Progenitor cell of endocrine pancreas (in vitro differentiated cells): ENCODE measurements at regions not wholly inside any gene's neighbourhood (a gene's known extent, or its start where the extent isn't known, plus 50 kb on each side); places are given as distances from the start of the nearest gene placed in this dataset.
"Not testable (repeated sequence)": the region's sequence is repeated elsewhere in the genome, so short reads cannot be mapped to it uniquely, and the experiment has no call there.

ENCODE experiments used
- DNase-seq: peaks from one replicate; pipeline ENCODE4 v3.0.0; 2021; ENCODE audit warnings: low spot score; ENCODE audit not compliant: unreplicated experiment
- H3K27ac Mint-ChIP-seq: 2 replicates; pipeline ENCODE4 v1.8.0; 2021; ENCODE audit warnings: mild to moderate bottlenecking, moderate library complexity, mixed read lengths
- H3K27me3 Mint-ChIP-seq: 2 replicates; pipeline ENCODE4 v1.8.0; 2021; ENCODE audit warnings: mixed read lengths
- H3K36me3 Mint-ChIP-seq: 2 replicates; pipeline ENCODE4 v1.8.0; 2022; ENCODE audit warnings: mixed read lengths; ENCODE audit not compliant: insufficient read depth
- H3K4me1 Mint-ChIP-seq: 2 replicates; pipeline ENCODE4 v1.8.0; 2021; ENCODE audit warnings: low read depth, mixed read lengths
- H3K4me3 Mint-ChIP-seq: 2 replicates; pipeline ENCODE4 v1.8.0; 2021; ENCODE audit warnings: low read depth, mild to moderate bottlenecking, moderate library complexity, mixed read lengths
- H3K9me3 Mint-ChIP-seq: 2 replicates; pipeline ENCODE4 v1.8.0; 2021; ENCODE audit warnings: low read depth, mixed read lengths
- TF ChIP-seq, protein P1 (sequence below): fragments of 200-600 bp; sonication (generic); IDR thresholded peaks from one replicate; pipeline ENCODE4 v1.5.0; 2021; ENCODE audit warnings: antibody characterized with exemption, mild to moderate bottlenecking; ENCODE audit not compliant: unreplicated experiment

DNA sequence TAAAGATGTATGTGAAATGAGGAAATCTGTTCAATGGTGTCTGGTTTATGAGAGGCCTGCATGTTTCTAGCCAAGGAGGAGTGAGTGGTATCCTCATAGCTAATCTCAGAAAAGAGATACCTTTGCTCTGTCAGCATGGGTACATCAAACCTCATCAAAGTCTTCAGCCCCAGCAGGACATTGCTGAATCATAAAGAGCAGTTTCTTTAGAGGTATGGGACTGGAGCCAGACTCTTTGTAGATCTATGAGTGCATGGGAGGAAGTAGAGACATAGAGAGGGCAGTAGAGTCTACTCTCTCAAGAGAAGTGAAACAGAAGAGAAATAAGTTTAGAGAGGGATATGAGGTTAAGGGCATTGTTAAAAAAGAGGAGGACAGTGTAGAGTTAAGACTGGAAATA lies 1950.9 kb downstream of the ARAP2 start:
- Mint-ChIP-seq H3K4me3 (no peak overlapping the region), H3K4me1 (no peaks in the 10 kb centered on the region), H3K36me3 (no peaks in the 10 kb centered on the region), H3K27ac (no peak overlapping the region), H3K27me3 (no peaks in the 10 kb centered on the region), H3K9me3 (no peaks in the 10 kb centered on the region)
- TF ChIP-seq, protein P1, sequence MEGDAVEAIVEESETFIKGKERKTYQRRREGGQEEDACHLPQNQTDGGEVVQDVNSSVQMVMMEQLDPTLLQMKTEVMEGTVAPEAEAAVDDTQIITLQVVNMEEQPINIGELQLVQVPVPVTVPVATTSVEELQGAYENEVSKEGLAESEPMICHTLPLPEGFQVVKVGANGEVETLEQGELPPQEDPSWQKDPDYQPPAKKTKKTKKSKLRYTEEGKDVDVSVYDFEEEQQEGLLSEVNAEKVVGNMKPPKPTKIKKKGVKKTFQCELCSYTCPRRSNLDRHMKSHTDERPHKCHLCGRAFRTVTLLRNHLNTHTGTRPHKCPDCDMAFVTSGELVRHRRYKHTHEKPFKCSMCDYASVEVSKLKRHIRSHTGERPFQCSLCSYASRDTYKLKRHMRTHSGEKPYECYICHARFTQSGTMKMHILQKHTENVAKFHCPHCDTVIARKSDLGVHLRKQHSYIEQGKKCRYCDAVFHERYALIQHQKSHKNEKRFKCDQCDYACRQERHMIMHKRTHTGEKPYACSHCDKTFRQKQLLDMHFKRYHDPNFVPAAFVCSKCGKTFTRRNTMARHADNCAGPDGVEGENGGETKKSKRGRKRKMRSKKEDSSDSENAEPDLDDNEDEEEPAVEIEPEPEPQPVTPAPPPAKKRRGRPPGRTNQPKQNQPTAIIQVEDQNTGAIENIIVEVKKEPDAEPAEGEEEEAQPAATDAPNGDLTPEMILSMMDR, result no peak
- DNase-seq, result no peak

DNA sequence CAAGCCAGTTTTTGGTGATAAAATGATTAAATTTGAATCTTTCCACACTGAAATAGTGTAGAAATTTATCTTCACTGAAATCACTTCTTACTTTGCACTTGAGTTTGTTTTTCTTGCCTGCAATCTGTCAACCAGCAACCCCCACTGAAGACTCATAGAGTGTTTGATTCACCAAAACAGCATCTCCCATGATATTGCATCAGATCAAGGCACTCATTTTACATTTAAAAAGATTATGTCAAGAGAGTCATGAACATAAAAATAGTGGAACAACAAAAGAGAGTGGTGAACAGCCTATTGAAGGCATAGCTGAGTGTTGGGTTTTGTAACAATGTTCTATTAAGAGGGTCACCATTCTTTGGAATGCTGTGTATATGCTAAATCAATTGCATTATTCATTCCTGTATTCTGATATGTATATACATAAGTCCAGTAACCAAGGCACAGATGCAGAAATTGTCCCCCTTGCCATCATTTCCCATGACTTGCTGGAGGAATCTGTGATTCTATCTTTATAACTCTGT lies 1934.9 kb downstream of the ARAP2 start:
- Mint-ChIP-seq H3K36me3 (no peaks in the 10 kb centered on the region), H3K4me1 (no peaks in the 10 kb centered on the region), H3K9me3 (no peaks in the 10 kb centered on the region), H3K4me3 (no peak overlapping the region), H3K27ac (no peak overlapping the region), H3K27me3 (no peaks in the 10 kb centered on the region)
- no peak for DNase-seq
- TF ChIP-seq, protein P1, result no peak

DNA sequence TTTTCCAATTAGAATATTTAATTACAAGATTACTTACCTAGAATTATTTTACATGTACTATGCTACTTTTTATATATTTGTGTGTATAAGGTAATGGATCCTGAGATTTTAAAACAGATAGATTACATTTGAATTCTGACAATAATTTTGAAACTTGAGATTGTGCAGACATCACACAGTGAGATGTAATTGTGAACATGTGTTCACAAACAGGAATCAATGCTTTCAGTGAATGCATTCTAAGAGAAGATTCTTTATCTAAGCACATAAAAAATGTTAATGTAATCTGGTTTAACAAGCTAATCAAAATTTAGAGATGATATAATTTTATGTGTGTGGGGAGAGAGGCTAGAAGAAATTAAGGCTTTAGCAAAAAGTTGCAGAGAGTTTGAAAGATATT lies 1925.5 kb downstream of the ARAP2 start:
- TF ChIP-seq, protein P1, result no peak
- H3K36me3 Mint-ChIP-seq, result no peaks in the 10 kb centered on the region
- no peak overlapping the region for H3K4me3 Mint-ChIP-seq
- H3K9me3 Mint-ChIP-seq, result no peaks in the 10 kb centered on the region
- DNase-seq, result no peak
- H3K27me3 Mint-ChIP-seq, result no peaks in the 10 kb centered on the region
- no peak overlapping the region for H3K27ac Mint-ChIP-seq
- H3K4me1 Mint-ChIP-seq, result no peaks in the 10 kb centered on the region

DNA sequence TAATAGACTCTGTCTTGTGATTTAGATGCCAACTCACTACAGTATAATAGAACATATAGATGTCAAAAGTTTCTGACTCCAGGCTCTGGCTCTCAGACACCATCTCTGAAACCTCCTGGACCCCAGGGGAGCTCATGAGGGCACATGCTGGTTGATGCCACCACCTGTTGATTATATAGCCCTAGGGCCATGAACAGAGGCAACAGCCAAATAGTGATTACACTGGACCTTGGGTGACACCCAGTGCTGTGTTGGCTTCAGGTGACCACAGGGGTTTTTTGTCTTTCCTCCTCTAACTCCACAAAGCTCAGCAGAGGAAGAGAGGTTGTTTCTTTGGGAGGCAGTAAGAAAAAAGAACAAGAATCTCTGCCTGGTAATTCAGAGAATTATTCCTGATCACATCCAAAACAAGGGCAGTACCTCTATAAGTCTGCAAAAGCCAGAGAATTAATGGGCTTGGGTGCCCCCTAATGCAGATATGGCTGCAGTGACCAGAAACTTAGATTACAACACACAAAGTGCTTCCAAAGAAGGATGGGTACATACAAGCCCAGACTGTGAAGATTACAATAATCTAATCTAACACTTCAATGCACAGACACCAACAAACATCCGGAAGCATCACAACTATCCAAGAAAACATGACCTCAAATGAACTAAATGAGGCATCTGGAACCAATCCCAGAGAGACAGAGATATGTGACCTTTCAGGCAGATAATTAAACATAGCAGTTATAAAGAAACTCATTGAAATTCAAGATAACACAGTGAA lies 1920.6 kb downstream of the ARAP2 start:
- Mint-ChIP-seq H3K4me1 (no peaks in the 10 kb centered on the region), H3K4me3 (no peak overlapping the region), H3K27me3 (no peaks in the 10 kb centered on the region), H3K9me3 (no peaks in the 10 kb centered on the region), H3K27ac (no peak overlapping the region), H3K36me3 (no peaks in the 10 kb centered on the region)
- TF ChIP-seq, protein P1, result no peak
- no peak for DNase-seq

DNA sequence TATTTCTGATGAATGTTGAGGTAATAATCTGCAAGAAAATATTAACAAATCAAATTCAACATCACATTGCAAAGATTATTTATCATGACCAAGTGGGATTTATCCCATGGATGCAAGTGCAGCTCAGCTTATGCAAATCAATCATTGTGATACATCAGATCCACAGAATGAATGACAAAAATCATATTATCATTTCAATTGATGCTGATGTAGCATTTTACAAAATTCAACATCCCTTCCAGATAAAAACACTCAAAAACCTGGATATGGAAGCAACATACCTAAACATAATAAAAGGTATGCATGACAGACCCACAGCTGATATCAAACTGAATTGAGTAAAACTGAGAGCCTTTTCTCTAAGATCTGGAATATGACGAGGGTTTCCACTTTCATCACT lies 1915.4 kb downstream of the ARAP2 start:
- no peaks in the 10 kb centered on the region for H3K27me3 Mint-ChIP-seq
- H3K36me3 Mint-ChIP-seq, result no peaks in the 10 kb centered on the region
- H3K27ac Mint-ChIP-seq, result no peak overlapping the region
- H3K4me3 Mint-ChIP-seq, result no peak overlapping the region
- no peaks in the 10 kb centered on the region for H3K4me1 Mint-ChIP-seq
- H3K9me3 Mint-ChIP-seq, result no peaks in the 10 kb centered on the region
- no peak for DNase-seq
- TF ChIP-seq, protein P1, result no peak

DNA sequence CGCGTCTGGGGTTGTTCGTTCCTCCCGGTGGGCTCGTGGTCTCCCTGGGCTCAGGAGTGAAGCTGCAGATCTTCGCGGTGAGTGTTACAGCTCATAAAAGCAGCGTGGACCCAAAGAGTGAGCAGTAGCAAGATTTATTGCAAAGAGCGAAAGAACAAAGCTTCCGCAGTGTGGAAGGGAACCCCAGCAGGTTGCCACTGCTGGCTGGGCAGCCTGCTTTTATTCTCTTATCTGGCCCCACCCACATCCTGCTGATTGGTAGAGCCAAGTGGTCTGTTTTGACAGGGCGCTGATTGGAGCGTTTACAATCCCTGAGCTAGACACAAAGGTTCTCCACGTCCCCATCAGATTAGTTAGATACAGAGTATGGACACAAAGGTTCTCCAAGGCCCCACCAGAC lies 1909.2 kb downstream of the ARAP2 start:
- H3K4me1 Mint-ChIP-seq, DNase-seq, H3K27ac Mint-ChIP-seq, H3K27me3 Mint-ChIP-seq, H3K9me3 Mint-ChIP-seq, H3K4me3 Mint-ChIP-seq, H3K36me3 Mint-ChIP-seq: not testable (repeated sequence)

DNA sequence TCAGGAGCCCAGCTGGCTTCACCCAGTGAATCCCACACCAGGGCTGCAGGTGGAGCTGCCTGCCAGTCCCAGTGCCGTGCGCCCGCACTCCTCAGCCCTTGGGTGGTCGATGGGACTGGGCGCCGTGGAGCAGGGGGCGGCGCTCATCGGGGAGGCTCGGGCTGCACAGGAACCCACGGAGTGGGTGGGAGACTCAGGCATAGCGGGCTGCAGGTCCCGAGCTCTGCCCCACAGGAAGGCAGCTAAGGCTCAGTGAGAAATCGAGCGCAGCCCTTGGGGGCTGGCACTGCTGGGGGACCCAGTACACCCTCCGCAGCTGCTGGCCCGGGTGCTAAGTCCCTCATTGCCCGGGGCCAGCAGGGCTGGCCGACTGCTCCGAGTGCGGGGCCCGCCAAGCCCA lies 1908.8 kb downstream of the ARAP2 start:
- not testable (repeated sequence) for DNase-seq, H3K36me3 Mint-ChIP-seq, H3K27ac Mint-ChIP-seq, H3K4me3 Mint-ChIP-seq, H3K9me3 Mint-ChIP-seq, H3K4me1 Mint-ChIP-seq, H3K27me3 Mint-ChIP-seq
